CD1c-positive myeloid dendritic cell (primary cell): ENCODE measurements at regions not wholly inside any gene's neighbourhood (a gene's known extent, or its start where the extent isn't known, plus 50 kb on each side); places are given as distances from the start of the nearest gene placed in this dataset.

Source experiments
- DNase-seq: peaks from one replicate; pipeline ENCODE4 v3.0.0-alpha.2; 2016; ENCODE audit errors: extremely low spot score

GRCh38 chr6:106035655-106036054 lies 50.5 kb upstream of the PRDM1 start:
- no peak for DNase-seq

DNA sequence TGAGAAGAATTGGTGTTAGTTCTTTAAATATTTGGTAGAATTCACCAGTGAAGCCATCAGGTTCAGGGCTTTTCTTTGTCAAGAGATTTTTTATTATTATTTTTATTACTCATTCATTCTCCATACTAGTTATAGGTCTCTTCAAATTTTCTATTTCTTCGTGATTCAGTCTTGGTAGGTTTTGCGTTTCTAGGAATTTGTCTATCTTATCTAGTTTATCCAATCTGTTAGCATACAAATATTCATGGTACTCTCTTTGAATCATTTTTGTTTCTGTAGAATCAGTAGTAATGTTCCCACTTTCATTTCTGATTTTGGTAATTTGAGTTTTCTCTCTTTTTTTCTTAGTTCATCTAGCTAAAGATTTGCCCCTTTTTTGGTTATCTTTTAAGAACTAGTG lies 52.3 kb upstream of the PRDM1 start:
- no peak for DNase-seq

- peak; percentile 11 for DNase-seq
Measured at GRCh38 chr6:106027758-106028157, 58.4 kb upstream of the PRDM1 start.

DNA sequence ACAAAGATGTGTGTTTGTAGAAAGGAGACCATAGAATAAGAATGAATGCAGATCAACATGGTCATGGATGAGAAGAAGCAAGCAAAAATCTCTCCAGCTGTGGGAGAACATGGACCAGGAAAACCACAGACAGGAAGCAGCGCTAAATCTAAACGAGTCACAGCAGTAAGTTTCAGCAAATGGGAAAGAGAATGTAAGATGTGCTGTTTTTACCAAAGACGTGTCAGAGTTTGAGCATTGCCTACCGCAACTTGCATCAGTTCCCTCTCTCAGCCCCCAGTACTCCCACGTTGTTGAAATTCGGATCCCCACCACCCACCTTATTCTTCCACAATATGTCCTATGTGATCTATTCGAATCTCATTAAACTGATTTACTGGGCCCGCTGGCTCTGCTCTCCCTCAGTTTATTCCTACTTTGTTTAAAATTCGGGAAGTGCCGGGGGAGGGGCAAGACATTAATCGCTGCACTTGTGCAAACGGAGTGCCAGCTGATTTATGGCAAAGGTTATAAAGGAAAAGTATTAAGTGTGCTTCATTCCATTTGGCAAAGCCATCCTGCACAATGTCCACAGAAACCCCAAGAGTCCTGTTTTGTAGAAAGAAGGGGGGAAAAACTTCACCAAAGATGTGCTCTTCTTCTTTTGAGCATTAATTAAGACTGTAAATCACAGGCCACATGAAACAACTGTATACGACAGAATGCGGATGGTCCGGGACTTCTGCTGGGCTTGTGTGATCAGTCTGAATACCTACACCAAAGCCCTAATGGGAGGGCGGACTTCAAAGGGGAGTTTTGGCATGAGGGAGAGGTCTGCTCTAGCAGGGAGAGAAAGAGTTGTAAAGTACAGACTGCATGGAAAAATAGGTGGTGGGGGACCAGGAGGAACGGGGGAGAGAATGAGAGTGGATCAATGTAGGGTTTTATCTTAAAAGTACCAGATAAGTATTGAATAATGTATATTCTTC lies 59.1 kb upstream of the PRDM1 start:
- peak; percentile 73 for DNase-seq

- no peak for DNase-seq
Measured at GRCh38 chr6:106025655-106026054, 60.5 kb upstream of the PRDM1 start.

DNA sequence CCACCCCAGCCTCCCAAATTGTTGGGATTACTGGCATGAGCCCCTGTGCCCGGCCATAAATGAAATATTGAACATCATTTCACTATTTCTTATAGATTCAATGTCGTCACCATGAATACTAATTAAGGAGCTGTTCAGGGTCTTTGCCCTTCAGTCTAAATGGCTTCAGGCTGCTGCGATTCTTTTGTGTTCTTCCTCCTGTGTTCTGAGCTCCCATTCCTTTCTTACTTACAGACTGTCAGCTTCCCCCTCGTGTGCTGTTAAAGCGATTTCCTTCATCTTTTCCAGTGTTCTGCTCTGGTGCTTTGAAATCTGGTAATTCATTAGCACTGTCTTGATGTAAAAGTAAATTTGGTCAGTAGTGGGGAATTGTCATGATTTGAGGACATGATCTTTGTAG lies 63.3 kb upstream of the PRDM1 start:
- no peak for DNase-seq

GRCh38 chr6:106017454-106017853 lies 68.7 kb upstream of the PRDM1 start:
- DNase-seq: no peak

DNA sequence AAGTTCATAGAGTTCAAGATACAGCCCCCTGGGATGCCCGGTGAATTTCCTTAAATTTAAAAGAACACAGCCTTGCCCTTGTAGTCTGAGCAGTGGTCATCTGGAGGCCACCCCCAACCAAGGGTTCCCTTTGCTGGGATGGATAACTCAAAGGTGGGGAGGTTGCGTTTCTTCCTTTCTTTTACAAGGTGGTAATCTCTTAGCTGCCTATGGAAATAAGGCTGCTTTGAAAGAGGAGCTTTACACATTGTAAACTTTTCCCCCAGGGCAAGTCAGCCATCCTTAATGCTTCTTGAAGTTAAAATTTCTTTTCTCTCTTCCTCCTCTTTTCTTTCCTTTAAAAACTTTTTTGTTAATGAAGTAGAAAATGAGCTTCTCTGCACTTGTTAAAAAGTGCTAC lies 71.2 kb upstream of the PRDM1 start:
- DNase-seq: no peak

DNA sequence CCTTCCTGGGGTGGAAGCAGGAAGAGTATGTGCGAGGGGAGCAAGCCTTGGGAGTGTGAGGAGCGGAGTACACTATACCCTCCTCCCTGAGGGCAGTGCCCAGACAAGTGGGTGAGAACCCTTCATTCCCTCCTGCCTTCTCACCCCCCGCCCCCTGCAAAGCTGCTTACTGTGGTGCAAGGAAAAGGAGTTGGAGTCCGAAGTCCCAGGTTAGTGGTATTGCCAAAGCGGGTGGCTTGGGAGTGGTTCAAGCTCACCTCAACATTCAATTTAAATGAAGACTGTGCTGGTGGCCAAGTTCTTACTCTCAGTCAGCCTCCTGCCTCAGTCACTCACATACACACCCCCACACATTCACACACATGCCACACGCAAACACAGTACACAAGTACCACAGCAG lies 74.7 kb upstream of the PRDM1 start:
- DNase-seq: no peak

DNA sequence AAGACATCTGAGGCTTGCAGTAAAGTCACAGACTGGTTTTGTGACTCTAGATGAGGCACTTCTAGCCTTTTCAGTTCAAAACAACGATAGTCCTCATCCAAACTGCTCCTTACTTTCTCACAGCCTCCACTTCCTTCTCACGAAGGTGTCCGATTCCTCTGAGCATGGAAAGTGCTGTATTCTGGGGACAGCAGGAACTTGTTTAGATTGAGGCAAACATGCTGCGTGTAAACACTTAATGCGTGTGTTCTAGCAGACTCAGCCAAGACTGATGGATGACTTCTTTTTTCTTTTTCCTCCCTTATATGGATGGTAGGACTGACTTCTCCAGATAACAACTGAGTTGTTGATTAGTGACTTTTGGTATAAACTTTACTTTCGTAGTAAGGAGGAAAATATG lies 80.2 kb upstream of the PRDM1 start:
- DNase-seq: no peak

DNA sequence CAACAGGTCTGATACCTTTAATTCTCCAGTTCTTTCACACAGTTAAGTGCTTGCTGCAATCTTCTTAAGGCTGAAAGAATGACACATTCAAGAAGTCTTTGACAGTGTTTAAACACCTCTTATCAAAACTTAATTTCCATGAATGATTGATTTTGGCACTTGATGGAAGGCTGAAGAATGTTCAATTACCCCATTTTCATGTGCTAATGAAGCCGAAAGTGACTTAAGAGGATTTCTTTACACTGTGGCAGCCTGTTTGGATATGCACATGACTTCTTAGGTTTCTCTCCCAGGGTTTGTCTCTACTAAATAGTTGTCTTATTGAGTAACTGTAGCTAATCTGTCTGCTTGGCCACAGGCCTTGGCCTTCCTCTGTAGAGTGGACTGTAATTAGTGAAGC lies 81.1 kb upstream of the PRDM1 start:
- DNase-seq: no peak

GRCh38 chr6:106003268-106003987 lies 82.7 kb upstream of the PRDM1 start:
- DNase-seq: no peak

- DNase-seq: no peak
Measured at GRCh38 chr6:106002005-106002404, 84.1 kb upstream of the PRDM1 start.

DNA sequence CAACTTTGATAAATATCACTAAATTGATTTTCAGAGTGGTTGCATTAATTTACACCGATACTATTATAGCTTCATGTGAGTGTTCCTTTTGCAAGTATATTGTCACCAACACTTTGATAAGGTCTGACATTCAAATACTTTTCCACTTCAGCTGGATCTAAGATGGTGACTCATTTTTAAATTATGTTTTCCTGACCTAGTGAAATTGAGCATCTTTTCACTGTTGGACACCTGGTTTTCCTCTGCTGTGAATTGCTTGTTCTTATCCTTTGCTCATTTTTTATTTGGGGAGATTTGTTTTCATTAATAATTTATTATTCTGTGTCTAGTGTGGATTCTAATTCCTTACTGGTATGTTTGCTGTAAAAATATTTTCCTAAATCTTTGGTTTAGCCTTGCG lies 85.2 kb upstream of the PRDM1 start:
- no peak for DNase-seq

GRCh38 chr6:105997482-105997881 lies 88.7 kb upstream of the PRDM1 start:
- DNase-seq: no peak

DNA sequence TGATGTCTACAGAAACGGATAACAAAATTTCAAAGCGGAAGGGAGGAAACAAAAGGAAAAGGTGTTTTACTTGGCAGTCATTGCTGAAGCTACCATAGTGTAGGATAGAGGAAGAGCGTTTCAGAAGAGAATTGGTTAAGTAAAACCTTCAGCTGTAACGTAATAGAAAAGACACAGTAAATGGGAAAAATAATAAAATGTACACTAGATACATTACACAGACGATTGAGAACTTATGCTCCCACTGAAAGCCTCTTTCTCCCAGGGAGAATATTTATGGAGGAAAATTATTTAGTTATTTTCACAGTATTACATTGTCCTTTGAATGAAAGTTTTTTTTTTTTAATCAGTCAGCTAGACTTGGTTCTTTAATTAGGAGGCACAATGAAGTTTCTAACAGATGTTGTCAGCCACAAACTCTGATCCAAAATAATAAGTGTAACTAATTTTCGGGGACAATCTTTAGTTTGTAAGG lies 90.7 kb upstream of the PRDM1 start:
- peak; percentile 31 for DNase-seq

DNA sequence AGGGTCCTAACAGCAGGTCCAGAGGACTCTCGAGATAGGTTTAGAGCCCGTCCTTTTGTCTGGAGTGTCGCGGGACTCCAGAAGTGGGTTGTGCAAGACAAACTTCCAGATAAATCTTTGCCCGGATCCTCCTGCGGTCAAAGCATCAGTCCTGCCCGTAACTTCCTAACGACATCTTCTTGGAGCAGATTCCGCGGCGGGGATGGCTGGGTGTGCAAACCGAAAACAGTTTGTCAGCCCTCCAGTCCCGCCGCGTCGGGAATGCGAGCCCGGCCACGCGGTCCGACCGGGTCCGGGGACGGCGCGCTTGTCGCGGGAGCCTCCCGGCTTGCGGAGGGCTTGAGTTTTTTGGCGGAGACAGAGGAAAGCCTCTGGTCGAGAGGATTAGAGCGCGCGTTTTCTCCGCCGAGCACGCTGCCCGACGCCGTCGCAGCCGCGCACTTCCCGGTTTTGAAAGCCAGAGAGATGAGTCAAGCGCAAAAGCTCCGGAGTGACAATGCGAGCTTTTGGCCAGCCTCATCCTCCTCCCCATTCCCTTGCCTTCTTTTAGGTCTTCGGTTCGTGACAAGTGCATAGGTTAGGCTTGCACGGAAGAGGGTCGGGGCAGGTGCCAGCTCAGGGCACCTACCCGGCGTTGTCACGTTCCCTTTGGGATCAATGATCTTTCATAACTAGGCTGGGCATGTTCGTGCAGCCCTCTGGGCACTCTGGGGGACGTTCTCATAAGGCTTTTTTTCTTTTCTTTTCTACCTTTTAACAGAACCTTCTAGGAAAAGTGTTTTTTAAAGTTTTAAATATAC lies 91.3 kb upstream of the PRDM1 start:
- peak; percentile 82 for DNase-seq

- peak; percentile 75 for DNase-seq
Measured at GRCh38 chr6:105994118-105994590, 92.0 kb upstream of the PRDM1 start.

- DNase-seq: peak; percentile 11
Measured at GRCh38 chr6:105993341-105994117, 92.6 kb upstream of the PRDM1 start.

DNA sequence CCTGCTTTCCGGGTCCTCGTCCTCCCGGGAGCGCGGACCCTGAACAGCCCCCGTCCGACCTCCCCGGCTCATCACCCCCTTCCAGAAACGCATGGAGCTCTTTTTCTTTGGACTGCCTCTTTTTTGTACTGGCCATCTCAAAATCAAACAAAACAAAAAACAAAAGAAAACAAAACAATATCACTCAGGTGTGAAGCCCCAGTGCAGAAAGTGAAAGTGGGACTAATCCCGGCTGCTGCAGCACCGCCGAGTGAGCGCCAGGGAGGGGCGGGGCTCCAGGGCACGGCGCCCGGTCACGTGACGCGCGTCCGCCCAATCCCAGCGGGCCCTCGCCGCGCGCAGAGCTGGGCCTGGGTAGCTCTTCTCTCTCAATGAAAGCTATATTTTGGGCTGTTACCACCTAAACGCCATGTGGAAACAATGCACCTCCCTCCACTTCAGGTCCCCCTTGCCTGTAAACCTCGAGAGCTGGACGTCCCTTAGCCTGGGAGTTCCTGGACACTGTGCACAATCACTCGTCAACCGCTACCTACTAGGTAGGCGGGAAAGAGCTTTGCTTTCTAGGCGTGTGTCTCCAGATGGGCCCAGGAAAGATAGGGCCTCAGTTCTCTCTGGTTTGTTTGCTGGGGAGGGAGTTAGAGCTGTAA lies 93.7 kb upstream of the PRDM1 start:
- DNase-seq: peak; percentile 91
